Mesenchymal stem cell (in vitro differentiated cells and primary cell): ENCODE measurements at regions not wholly inside any gene's neighbourhood (a gene's known extent, or its start where the extent isn't known, plus 50 kb on each side); places are given as distances from the start of the nearest gene placed in this dataset.

Experiments
- DNase-seq: peaks from one replicate; pipeline ENCODE4 v3.0.0-alpha.2; 2013
- H2AFZ ChIP-seq: one replicate; pipeline ENCODE4 v1.6.1; 2013; ENCODE audit warnings: low read depth, mild to moderate bottlenecking, control low read depth, inconsistent platforms, low read length, moderate library complexity
- H2AK5ac ChIP-seq: 2 replicates; pipeline ENCODE4 v1.6.1; 2013; ENCODE audit warnings: low read length, moderate library complexity, mild to moderate bottlenecking, inconsistent platforms; ENCODE audit not compliant: severe bottlenecking
- H2BK120ac ChIP-seq: one replicate; pipeline ENCODE4 v1.6.1; 2013; ENCODE audit warnings: low read depth, mild to moderate bottlenecking, inconsistent platforms, low read length, moderate library complexity
- H2BK12ac ChIP-seq, 2 experiments: one replicate each; pipeline ENCODE4 v1.6.1; 2013; ENCODE audit warnings: inconsistent platforms in 2 of 2, low read length in 2 of 2, mild to moderate bottlenecking in 2 of 2, moderate library complexity in 2 of 2, control low read depth in 1 of 2
- H2BK15ac ChIP-seq: one replicate; pipeline ENCODE4 v1.6.1; 2013; ENCODE audit warnings: mild to moderate bottlenecking, low read depth, inconsistent platforms; ENCODE audit not compliant: poor library complexity, severe bottlenecking
- H2BK5ac ChIP-seq: 2 replicates; pipeline ENCODE4 v1.6.1; 2013; ENCODE audit warnings: low read depth, mild to moderate bottlenecking, low read length, control low read depth, inconsistent platforms; ENCODE audit not compliant: poor library complexity, severe bottlenecking
- H3K14ac ChIP-seq, 2 experiments: one replicate each; pipeline ENCODE4 v1.6.1; 2013; ENCODE audit warnings: inconsistent platforms in 2 of 2, low read length in 2 of 2, control low read depth in 1 of 2, mild to moderate bottlenecking in 1 of 2, moderate library complexity in 1 of 2
- H3K18ac ChIP-seq, 2 experiments: one replicate each; pipeline ENCODE4 v1.6.1; 2013; ENCODE audit warnings: inconsistent platforms in 2 of 2, low read length in 2 of 2, control low read depth in 1 of 2, low read depth in 1 of 2, mild to moderate bottlenecking in 1 of 2
- H3K23ac ChIP-seq, 2 experiments: one replicate each; pipeline ENCODE4 v1.6.1; 2013; ENCODE audit warnings: inconsistent platforms in 2 of 2, low read length in 2 of 2, mild to moderate bottlenecking in 2 of 2, moderate library complexity in 2 of 2, control low read depth in 1 of 2
- H3K27ac ChIP-seq: 2 replicates; pipeline ENCODE4 v1.5.1; 2013; ENCODE audit warnings: mild to moderate bottlenecking, moderate library complexity, low read length, control low read depth, inconsistent platforms; ENCODE audit not compliant: poor library complexity, severe bottlenecking
- H3K27me3 ChIP-seq, 2 experiments: 2 replicates each; pipeline versions ENCODE4 v1.6.1 to v1.7.0; 2013; ENCODE audit warnings: low read length in 2 of 2, mild to moderate bottlenecking in 2 of 2, moderate library complexity in 2 of 2, control low read depth in 1 of 2, inconsistent platforms in 1 of 2; ENCODE audit not compliant: control insufficient read depth in 1 of 2, insufficient read depth in 1 of 2
- H3K36me3 ChIP-seq, 2 experiments: 2 replicates each; pipeline versions ENCODE4 v1.6.1 to v1.7.0; 2013; ENCODE audit warnings: low read length in 2 of 2, control low read depth in 1 of 2, inconsistent platforms in 1 of 2, low read depth in 1 of 2, mild to moderate bottlenecking in 1 of 2; ENCODE audit not compliant: insufficient read depth in 2 of 2, control insufficient read depth in 1 of 2
- H3K4ac ChIP-seq, 2 experiments: one replicate each; pipeline ENCODE4 v1.6.1; 2013; ENCODE audit warnings: inconsistent platforms in 2 of 2, low read length in 2 of 2, mild to moderate bottlenecking in 2 of 2, moderate library complexity in 2 of 2, control low read depth in 1 of 2, low read depth in 1 of 2
- H3K4me1 ChIP-seq: 2 replicates; pipeline ENCODE4 v1.6.1; 2013; ENCODE audit warnings: low read depth, low read length, control low read depth; ENCODE audit not compliant: control insufficient read depth, insufficient read depth
- H3K4me2 ChIP-seq: 2 replicates; pipeline ENCODE4 v1.6.1; 2013; ENCODE audit warnings: low read length, mild to moderate bottlenecking, inconsistent platforms; ENCODE audit not compliant: poor library complexity, severe bottlenecking
- H3K4me3 ChIP-seq, 2 experiments: 2 replicates each; pipeline versions ENCODE4 v1.5.1 to v1.7.0; 2013; ENCODE audit warnings: low read length in 2 of 2, mild to moderate bottlenecking in 2 of 2, control low read depth in 1 of 2, low read depth in 1 of 2; ENCODE audit not compliant: insufficient read depth in 1 of 2
- H3K79me1 ChIP-seq: replicated peaks from 2 replicates; pipeline ENCODE4 v1.6.1; 2013; ENCODE audit warnings: mild to moderate bottlenecking, control low read depth, low read length, inconsistent platforms; ENCODE audit not compliant: poor library complexity, severe bottlenecking
- H3K9ac ChIP-seq: 2 replicates; pipeline ENCODE4 v1.7.0; 2013; ENCODE audit warnings: mild to moderate bottlenecking, low read length, moderate library complexity
- H3K9me3 ChIP-seq: 2 replicates; pipeline ENCODE4 v1.7.0; 2013; ENCODE audit warnings: mild to moderate bottlenecking, low read length; ENCODE audit not compliant: control insufficient read depth
- H4K8ac ChIP-seq: one replicate; pipeline ENCODE4 v1.6.1; 2013; ENCODE audit warnings: inconsistent platforms, mild to moderate bottlenecking, low read length, moderate library complexity
- H4K91ac ChIP-seq: one replicate; pipeline ENCODE4 v1.6.1; 2013; ENCODE audit warnings: mild to moderate bottlenecking, low read length, inconsistent platforms
- WGBS: methylation state at CpG from one replicate; pipeline ENCODE4 v1.1.7; 2013; ENCODE audit warnings: mixed read lengths; 5-methylcytosine and 5-hydroxymethylcytosine counted together

GRCh38 chr10:62466590-62466989 lies 92.4 kb downstream of the ZNF365 start:
- Histone ChIP-seq H2BK5ac (no peak overlapping the region), H3K79me1 (no peaks in the 10 kb centered on the region), H2BK120ac (no peak overlapping the region), H3K9me3 (peaks cover 10% of the 10 kb centered on the region), H3K23ac (no peak overlapping the region), H2AK5ac (no peak overlapping the region), H3K36me3 (no peaks in the 10 kb centered on the region), H3K4ac (no peak overlapping the region), H3K9ac (no peak overlapping the region), H3K4me2 (no peak overlapping the region), H2BK12ac (no peak overlapping the region), H3K4me1 (no peaks in the 10 kb centered on the region), H4K91ac (no peak overlapping the region), H2AFZ (no peak overlapping the region), H3K4me3 (no peak overlapping the region), H3K27ac (no peak overlapping the region), H3K18ac (no peak overlapping the region), H3K14ac (no peak overlapping the region), H3K27me3 (peaks cover 0 to 3% of the 10 kb centered on the region in 2 experiments), H4K8ac (no peak overlapping the region), H2BK15ac (no peak overlapping the region)
- 100% methylated on average over 1 of the region's 1 CpG for WGBS
- no peak for DNase-seq

- no peak overlapping the region for H3K4me2 ChIP-seq
- WGBS: 93% methylated on average over 1 of the region's 2 CpGs
- H2AFZ ChIP-seq: no peak overlapping the region
- H3K9ac ChIP-seq: no peak overlapping the region
- H2BK120ac ChIP-seq: no peak overlapping the region
- no peak overlapping the region for H3K27ac ChIP-seq
- H3K4me1 ChIP-seq: no peaks in the 10 kb centered on the region
- H3K27me3 ChIP-seq: peaks cover 0 to 3% of the 10 kb centered on the region in 2 experiments
- no peak overlapping the region for H4K8ac ChIP-seq
- H2BK5ac ChIP-seq: no peak overlapping the region
- DNase-seq: no peak
- no peak overlapping the region for H3K4ac ChIP-seq
- H3K18ac ChIP-seq: no peak overlapping the region
- no peak overlapping the region for H2BK15ac ChIP-seq
- no peak overlapping the region for H3K4me3 ChIP-seq
- no peak overlapping the region for H2BK12ac ChIP-seq
- H3K36me3 ChIP-seq: no peaks in the 10 kb centered on the region
- peaks cover 10% of the 10 kb centered on the region for H3K9me3 ChIP-seq
- H2AK5ac ChIP-seq: no peak overlapping the region
- no peak overlapping the region for H3K23ac ChIP-seq
- no peak overlapping the region for H4K91ac ChIP-seq
- no peak overlapping the region for H3K14ac ChIP-seq
- no peaks in the 10 kb centered on the region for H3K79me1 ChIP-seq
Observed at GRCh38 chr10:62467527-62467926, 93.4 kb downstream of the ZNF365 start.

GRCh38 chr10:62471711-62472110 lies 97.5 kb downstream of the ZNF365 start:
- Histone ChIP-seq H3K27me3 (no peaks in the 10 kb centered on the region), H3K4me1 (no peaks in the 10 kb centered on the region), H3K9me3 (no peaks in the 10 kb centered on the region), H4K91ac (no peak overlapping the region), H4K8ac (no peak overlapping the region), H3K14ac (no peak overlapping the region), H2BK5ac (no peak overlapping the region), H3K9ac (no peak overlapping the region), H3K36me3 (no peaks in the 10 kb centered on the region), H2BK15ac (no peak overlapping the region), H3K23ac (no peak overlapping the region), H2BK12ac (no peak overlapping the region), H3K4ac (no peak overlapping the region), H2BK120ac (no peak overlapping the region), H2AFZ (no peak overlapping the region), H3K18ac (no peak overlapping the region), H3K4me3 (no peak overlapping the region), H3K79me1 (no peaks in the 10 kb centered on the region), H2AK5ac (no peak overlapping the region), H3K4me2 (no peak overlapping the region), H3K27ac (no peak overlapping the region)
- DNase-seq: no peak
- 80% methylated on average over 1 of the region's 3 CpGs for WGBS

GRCh38 chr10:62473241-62473640 lies 99.1 kb downstream of the ZNF365 start:
- no peak overlapping the region for H2AK5ac ChIP-seq
- no peaks in the 10 kb centered on the region for H3K27me3 ChIP-seq
- no peak overlapping the region for H2BK15ac ChIP-seq
- no peak overlapping the region for H3K23ac ChIP-seq
- no peaks in the 10 kb centered on the region for H3K4me1 ChIP-seq
- H3K18ac ChIP-seq: no peak overlapping the region
- no peak overlapping the region for H3K9ac ChIP-seq
- no peaks in the 10 kb centered on the region for H3K79me1 ChIP-seq
- WGBS: 76% methylated on average over 2 of the region's 4 CpGs
- H3K27ac ChIP-seq: no peak overlapping the region
- no peak overlapping the region for H4K8ac ChIP-seq
- no peaks in the 10 kb centered on the region for H3K36me3 ChIP-seq
- H3K4ac ChIP-seq: no peak overlapping the region
- no peak overlapping the region for H3K4me2 ChIP-seq
- H3K14ac ChIP-seq: no peak overlapping the region
- no peak overlapping the region for H3K4me3 ChIP-seq
- H2BK120ac ChIP-seq: no peak overlapping the region
- H3K9me3 ChIP-seq: peaks cover 8% of the 10 kb centered on the region
- H2BK5ac ChIP-seq: no peak overlapping the region
- no peak overlapping the region for H2BK12ac ChIP-seq
- no peak overlapping the region for H4K91ac ChIP-seq
- DNase-seq: no peak
- H2AFZ ChIP-seq: no peak overlapping the region
